GM12892 (cell line): ENCODE measurements at regions not wholly inside any gene's neighbourhood (a gene's known extent, or its start where the extent isn't known, plus 50 kb on each side); places are given as distances from the start of the nearest gene placed in this dataset.

Source experiments
- POLR2A ChIP-seq: IDR thresholded peaks from 2 replicates; pipeline ENCODE4 v1.6.1; 2011; ENCODE audit warnings: low read depth, low read length, control low read depth
- POLR2AphosphoS5 ChIP-seq: IDR thresholded peaks from 2 replicates; pipeline ENCODE4 v1.6.1; 2011; ENCODE audit warnings: low read depth, low read length, control low read depth
- TAF1 ChIP-seq: IDR thresholded peaks from 2 replicates; pipeline ENCODE4 v1.6.1; 2011; ENCODE audit warnings: low read depth, mild to moderate bottlenecking, control low read depth, low read length, borderline replicate concordance

DNA sequence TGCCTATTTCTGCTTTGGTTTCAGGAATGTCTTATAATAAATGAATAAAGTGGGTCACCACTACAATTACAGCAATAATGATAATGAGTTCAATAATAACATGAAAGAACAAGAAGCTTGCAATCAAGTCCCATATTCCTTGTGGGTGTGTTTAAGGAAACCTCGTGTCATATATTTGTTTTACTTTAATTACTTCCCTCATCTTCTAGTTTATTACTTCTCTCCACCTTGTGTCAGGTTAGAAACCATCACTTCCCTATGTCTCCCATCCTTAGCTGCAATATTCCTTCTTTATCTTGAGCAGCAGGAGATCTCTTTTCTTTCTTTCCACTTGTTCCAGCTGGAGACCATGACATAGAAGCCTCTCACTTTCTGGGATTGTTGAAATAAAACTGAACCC, 384.0 kb upstream of the TMEM132C start:
- TF ChIP-seq TAF1: no peak
- no peak for TF ChIP-seq POLR2A
- TF ChIP-seq POLR2AphosphoS5: no peak
